Duodenal mucosa (tissue), 2 donors: ENCODE measurements at regions not wholly inside any gene's neighbourhood (a gene's known extent, or its start where the extent isn't known, plus 50 kb on each side); places are given as distances from the start of the nearest gene placed in this dataset.

Experiments used
- H3K27ac ChIP-seq: one replicate; pipeline ENCODE4 v1.7.0; 2013; ENCODE audit warnings: low read depth, low read length
- H3K27me3 ChIP-seq, 2 donors: one replicate each; pipeline ENCODE4 v1.7.0; 2013; ENCODE audit warnings: low read length in 2 of 2, control low read depth in 1 of 2; ENCODE audit not compliant: insufficient read depth in 2 of 2, control insufficient read depth in 1 of 2
- H3K36me3 ChIP-seq, 2 donors: one replicate each; pipeline ENCODE4 v1.7.0; 2013; ENCODE audit warnings: low read length in 2 of 2, control low read depth in 1 of 2; ENCODE audit not compliant: insufficient read depth in 2 of 2, control insufficient read depth in 1 of 2
- H3K4me1 ChIP-seq, 2 donors: one replicate each; pipeline ENCODE4 v1.7.0; 2013; ENCODE audit warnings: low read length in 2 of 2, control low read depth in 1 of 2; ENCODE audit not compliant: insufficient read depth in 2 of 2, control insufficient read depth in 1 of 2
- H3K4me3 ChIP-seq, 2 donors: one replicate each; pipeline ENCODE4 v1.7.0; 2013; ENCODE audit warnings: low read length in 2 of 2, low read depth in 1 of 2
- H3K9ac ChIP-seq, 2 donors: one replicate each; pipeline ENCODE4 v1.7.0; 2013; ENCODE audit warnings: low read length in 2 of 2, low read depth in 1 of 2
- H3K9me3 ChIP-seq, 2 donors: one replicate each; pipeline ENCODE4 v1.7.0; 2013; ENCODE audit warnings: low read length in 2 of 2, control low read depth in 1 of 2; ENCODE audit not compliant: control insufficient read depth in 1 of 2

DNA sequence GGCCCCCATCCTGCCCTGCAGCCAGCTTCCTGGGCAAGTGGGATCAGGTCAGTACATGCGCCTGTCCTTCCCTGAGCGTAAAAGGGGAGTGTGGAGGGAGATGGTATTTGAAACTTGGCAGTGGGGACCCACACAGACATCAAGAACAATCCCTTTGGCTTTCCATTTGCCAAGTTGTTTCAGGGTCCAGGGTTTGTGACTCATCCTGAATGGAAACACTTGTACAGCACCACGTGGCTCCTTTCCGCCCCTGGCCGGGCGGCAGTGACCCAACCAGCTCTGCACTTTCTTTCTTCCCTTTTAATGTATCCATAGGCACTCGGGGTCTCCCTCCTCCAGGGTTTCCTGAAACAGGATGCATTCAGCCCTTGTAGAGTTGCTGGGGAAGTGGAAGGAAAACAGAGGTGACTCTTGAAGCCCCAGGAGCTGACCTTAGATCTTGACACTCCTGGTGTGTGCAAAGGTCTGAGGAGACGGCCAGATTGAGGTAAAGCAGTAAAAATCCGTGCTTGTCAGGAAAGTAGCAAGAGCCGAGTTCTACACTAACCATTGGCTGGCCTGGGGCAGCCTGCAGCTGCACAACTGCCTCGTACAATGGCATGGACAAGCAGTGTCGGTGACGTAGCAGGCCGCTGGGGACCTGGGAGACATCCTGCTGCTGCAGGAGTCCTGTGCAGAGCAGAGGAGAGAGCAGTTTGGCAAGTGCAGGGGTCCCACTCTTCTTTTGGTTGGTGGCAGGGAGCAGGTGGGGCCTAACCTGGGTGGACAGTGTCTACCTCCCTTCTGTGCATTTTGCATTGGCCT is 189.8 kb downstream of the SNX19 start:
- Histone ChIP-seq H3K27me3 (no peaks in the 10 kb centered on the region), H3K4me3 (no peak overlapping the region), H3K9ac (no peak overlapping the region), H3K4me1 (peaks cover 9 to 17% of the 10 kb centered on the region in 2 donors), H3K9me3 (peaks cover 3 to 5% of the 10 kb centered on the region in 2 donors), H3K27ac (no peak overlapping the region), H3K36me3 (no peaks in the 10 kb centered on the region)

DNA sequence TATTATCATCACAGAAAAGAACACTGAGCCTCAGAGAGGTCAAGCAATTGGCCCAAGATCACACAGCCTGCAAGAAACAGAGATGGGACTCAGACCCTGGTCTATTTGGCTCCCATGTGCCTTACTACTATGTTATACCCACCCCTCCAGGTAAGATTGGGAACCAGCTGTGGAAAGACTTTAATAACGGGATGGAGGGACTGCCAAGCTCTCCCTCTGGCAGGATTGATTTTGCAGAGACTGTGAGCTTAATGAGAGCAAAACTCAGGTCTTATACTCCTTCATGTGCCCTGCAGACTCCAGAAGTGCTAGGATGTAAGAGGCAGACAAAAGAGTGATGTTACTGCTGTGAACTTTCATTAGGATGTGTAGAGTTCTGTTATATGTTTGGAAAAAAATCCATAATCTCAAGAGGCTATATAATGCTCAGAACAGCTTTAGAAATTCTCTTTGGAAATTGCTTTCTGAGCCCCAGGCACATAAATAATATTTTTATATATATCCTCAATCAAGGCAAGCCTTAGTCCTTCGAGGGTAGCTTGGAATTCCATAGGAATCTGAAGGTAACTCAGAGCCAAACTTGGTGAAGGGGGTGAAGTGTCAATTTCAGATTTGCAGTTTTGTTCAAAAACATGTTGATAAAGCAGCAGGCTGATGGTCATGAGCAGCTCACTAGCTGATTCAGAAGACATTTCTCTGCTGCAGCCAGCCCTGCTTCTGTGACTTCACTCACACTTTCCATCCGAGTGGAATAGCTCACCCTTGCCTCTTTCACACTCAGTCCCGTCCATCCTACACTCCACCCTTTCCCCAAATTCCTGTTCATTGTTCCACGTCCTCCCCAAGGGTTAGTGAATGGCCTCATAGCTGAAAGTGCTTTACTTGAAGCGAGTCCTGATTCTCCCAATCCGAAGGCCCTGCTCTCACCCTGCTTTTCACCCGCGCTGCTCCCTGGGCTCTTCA is 188.8 kb downstream of the SNX19 start:
- H3K27ac ChIP-seq = no peak overlapping the region
- peaks cover 9 to 17% of the 10 kb centered on the region in 2 donors for H3K4me1 ChIP-seq
- no peak overlapping the region for H3K9ac ChIP-seq
- no peaks in the 10 kb centered on the region for H3K36me3 ChIP-seq
- no peak overlapping the region for H3K4me3 ChIP-seq
- H3K9me3 ChIP-seq = peaks cover 3 to 5% of the 10 kb centered on the region in 2 donors
- H3K27me3 ChIP-seq = no peaks in the 10 kb centered on the region

DNA sequence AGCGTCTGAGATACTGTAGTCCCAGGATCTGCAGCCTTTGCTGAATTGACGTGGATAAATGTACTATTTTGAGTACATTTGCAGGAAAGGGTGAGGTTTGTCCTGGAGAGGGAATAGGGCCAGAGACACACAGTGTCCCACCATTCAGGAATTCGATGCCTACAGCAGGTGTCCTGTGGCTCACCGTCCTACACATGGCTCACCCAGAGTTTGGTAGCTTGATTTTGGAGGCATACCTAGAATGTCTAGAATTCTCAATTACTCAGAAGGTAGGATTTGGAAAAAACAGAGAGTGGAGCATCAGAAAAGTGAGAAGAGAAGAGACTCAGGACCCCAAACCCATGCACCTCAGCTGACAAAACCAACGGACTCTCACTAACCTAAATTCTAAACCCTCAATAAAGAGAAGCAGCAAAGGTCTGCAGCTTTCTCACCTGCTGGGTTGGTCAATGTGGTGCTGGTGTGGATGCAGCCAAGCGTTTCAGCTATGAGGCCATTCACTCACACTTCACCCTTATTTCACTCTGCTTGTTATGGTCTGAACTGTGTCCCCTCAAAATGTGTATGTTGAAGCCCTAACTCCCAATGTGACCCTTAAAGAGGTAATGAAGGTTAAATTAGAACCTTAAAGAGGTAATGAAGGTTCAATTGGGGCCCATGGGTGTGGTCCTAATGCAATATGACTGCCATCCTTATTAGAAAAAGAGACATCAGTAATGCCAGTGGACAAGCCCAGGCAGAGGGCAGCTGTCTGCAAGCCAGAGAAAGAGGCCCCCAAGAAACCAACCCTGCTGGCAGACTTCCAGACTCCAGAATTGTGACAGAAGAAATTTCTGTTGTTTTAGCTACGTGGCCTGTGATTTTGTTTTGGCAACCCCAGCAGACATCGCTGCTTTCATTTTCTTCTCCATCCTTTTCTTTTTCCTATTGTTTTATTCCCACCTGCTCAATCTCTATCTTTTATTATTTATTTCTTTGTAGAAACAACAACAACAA is 187.8 kb downstream of the SNX19 start:
- no peaks in the 10 kb centered on the region for H3K27me3 ChIP-seq
- peaks cover 9 to 17% of the 10 kb centered on the region in 2 donors for H3K4me1 ChIP-seq
- H3K4me3 ChIP-seq = no peak overlapping the region
- no peaks in the 10 kb centered on the region for H3K36me3 ChIP-seq
- H3K9me3 ChIP-seq = peaks cover 3 to 5% of the 10 kb centered on the region in 2 donors
- H3K27ac ChIP-seq = no peak overlapping the region
- H3K9ac ChIP-seq = no peak overlapping the region

DNA sequence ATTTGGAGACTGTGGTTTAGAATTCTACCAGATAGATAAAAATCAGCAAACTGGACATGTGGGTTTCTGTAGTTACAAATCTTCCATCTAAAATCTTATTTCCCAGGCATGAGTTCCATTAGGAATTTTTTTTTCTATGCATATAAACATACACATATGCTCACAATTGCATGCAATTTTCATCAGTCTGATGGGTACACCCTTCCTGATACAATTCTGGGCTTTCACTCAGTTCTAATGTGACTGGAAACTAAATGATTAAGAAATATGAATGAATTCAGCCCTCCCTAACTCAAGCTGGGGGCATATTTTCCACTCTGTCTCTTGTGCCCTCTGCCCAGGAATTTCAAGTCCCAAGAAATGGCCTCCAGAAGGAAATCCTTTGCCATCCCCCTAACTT is 187.1 kb downstream of the SNX19 start:
- Histone ChIP-seq H3K9ac (no peak overlapping the region), H3K4me1 (peaks cover 9 to 17% of the 10 kb centered on the region in 2 donors), H3K4me3 (no peak overlapping the region), H3K36me3 (no peaks in the 10 kb centered on the region), H3K9me3 (peaks cover 3 to 5% of the 10 kb centered on the region in 2 donors), H3K27me3 (no peaks in the 10 kb centered on the region), H3K27ac (no peak overlapping the region)

DNA sequence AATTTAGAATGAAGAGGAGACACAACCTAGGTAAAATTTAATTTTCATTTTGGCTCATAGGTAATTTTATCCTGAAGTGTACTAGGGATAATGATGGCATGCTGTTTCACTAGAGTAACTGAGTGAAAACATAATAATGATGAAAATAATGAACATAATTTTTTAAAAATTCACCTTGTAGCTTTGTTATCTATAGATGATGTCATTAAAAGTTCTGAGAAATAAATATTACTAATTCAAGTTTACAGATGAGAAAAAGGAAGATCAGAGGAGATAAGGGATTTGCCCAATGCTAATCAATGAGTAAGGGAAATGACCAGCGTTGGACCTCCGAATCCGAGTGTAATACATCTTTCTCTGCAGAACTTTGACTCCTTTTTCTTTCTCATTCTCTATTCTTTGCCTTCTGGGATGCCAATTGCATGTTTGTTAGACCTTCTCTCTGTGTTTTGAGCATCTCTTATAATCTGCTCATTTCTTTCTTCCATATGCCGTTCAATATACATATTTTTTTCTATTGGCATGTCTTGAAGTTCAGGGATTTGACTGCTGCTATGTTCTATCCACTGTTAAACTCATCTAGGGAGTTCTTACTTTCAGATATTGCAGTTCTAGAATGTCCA is 186.5 kb downstream of the SNX19 start:
- H3K4me1 ChIP-seq = peaks cover 9 to 17% of the 10 kb centered on the region in 2 donors
- no peak overlapping the region for H3K4me3 ChIP-seq
- no peak overlapping the region for H3K9ac ChIP-seq
- no peaks in the 10 kb centered on the region for H3K36me3 ChIP-seq
- no peaks in the 10 kb centered on the region for H3K27me3 ChIP-seq
- H3K9me3 ChIP-seq = peaks cover 3 to 5% of the 10 kb centered on the region in 2 donors
- no peak overlapping the region for H3K27ac ChIP-seq

DNA sequence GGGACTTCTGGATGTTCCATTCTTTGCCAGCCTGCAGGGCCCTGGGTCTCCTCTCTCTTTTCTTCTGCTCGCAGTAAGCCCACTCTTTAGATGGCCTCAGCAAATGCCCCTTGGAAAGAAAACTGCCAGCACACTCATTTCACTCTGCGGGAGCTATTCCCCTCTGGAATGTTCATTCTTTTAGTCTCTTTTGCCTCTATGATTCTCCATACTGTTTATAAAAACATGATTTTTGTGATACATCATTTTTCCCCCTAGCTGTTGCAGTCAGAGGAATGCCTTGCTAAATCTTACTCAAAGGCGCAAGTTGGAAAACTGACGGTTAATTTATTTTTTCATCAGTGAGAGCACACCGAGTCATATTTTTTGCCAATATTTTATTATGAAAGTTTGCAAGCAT is 184.9 kb downstream of the SNX19 start:
- Histone ChIP-seq H3K36me3 (no peaks in the 10 kb centered on the region), H3K27ac (no peak overlapping the region), H3K9me3 (peaks cover 3 to 5% of the 10 kb centered on the region in 2 donors), H3K27me3 (no peaks in the 10 kb centered on the region), H3K4me3 (no peak overlapping the region), H3K9ac (no peak overlapping the region), H3K4me1 (peaks cover 0 to 5% of the 10 kb centered on the region in 2 donors)

DNA sequence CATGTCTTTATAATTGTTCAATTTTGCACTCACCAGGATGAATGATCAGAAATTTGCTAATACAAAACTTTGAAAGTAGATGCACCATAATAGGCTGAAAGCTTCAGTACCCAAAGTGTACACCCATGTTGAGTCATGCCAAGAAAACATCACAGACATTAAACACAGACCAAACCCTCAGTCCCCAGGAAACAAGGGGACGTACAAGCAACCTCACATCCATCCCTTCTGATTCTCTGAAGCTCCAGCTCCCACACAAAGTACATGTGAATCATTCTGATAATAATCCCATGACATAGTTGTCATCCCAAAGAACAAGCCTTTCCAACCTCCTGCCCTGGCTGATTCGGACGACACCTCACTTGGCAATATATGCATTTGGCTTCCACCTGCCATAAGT is 183.8 kb downstream of the SNX19 start:
- Histone ChIP-seq H3K36me3 (no peaks in the 10 kb centered on the region), H3K4me3 (no peak overlapping the region), H3K27ac (no peak overlapping the region), H3K4me1 (peaks cover 0 to 2% of the 10 kb centered on the region in 2 donors), H3K27me3 (no peaks in the 10 kb centered on the region), H3K9ac (no peak overlapping the region), H3K9me3 (peaks cover 3 to 5% of the 10 kb centered on the region in 2 donors)

DNA sequence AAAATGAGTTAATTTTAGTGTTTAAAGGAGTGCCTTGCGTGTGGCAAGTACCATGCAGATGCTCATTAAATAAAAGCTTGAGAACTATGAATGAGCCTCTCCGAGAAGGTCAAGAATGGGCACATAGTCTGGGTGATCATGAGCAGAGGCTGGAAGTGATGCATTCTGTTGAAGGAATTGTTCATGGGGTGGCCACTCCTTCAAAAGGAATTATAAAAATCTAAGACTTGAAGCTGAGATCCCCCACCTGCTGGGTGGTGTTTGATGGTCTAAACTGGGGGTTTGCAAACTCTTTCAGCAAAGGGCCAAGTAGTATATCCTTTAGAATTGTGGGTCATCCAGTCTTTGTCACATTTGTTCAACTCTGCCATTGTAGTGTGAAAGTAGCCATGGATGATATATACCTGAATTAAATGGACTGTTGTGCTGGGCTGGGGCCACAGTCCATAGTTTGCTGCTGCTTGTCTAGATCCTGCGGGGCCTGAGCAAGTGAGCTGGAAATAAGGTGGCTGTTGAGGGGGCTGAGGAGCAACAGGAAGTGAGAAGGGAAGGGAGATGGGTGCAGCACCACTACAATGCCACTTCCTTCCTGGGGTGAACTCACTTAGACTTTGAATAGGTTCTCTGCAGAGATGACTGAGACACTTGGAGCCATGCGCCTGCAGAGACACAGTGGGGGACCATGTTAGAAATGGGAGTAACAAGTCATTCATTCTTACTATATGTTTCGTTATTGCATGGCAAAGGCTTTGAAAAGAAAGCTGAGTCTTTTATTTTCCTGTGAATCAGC is 179.0 kb downstream of the SNX19 start:
- H3K9ac ChIP-seq = no peak overlapping the region
- no peak overlapping the region for H3K27ac ChIP-seq
- peaks cover 6 to 10% of the 10 kb centered on the region in 2 donors for H3K9me3 ChIP-seq

More for the DNA sequence above, 179.0 kb downstream of the SNX19 start:
- no peaks in the 10 kb centered on the region for H3K27me3 ChIP-seq
- peaks cover 7 to 14% of the 10 kb centered on the region in 2 donors for H3K4me1 ChIP-seq
- no peaks in the 10 kb centered on the region for H3K36me3 ChIP-seq
- H3K4me3 ChIP-seq = no peak overlapping the region
